Right lobe of liver (tissue), 6 donors: ENCODE measurements at regions not wholly inside any gene's neighbourhood (a gene's known extent, or its start where the extent isn't known, plus 50 kb on each side); places are given as distances from the start of the nearest gene placed in this dataset.

Source experiments
- ATAC-seq, 4 donors: fragments of 200-7000 bp; cut with Tn5 transposase; one replicate each; pipeline ENCODE4 v1.9.1; 2020; ENCODE audit warnings: mild to moderate bottlenecking in 4 of 4, moderate library complexity in 4 of 4
- DNase-seq, 3 donors: peaks; one replicate each; pipeline ENCODE4 v3.0.0-alpha.2; 2020
- H3K27ac ChIP-seq, 3 donors: fragments of 200-600 bp; one replicate each; pipeline ENCODE4 v1.8.0; 2022
- H3K27me3 ChIP-seq, 2 donors: fragments of 200-600 bp; one replicate each; pipeline ENCODE4 v1.8.0; 2022
- H3K36me3 ChIP-seq, 4 donors: fragments of 200-600 bp; sonication (generic) in 1 of 4; one replicate each; pipeline versions ENCODE4 v1.5.1 to v1.8.0; 2017 to 2022; ENCODE audit warnings: control low read depth in 1 of 4
- H3K4me1 ChIP-seq, 4 donors: fragments of 200-600 bp; sonication (generic) in 1 of 4; one replicate each; pipeline versions ENCODE4 v1.5.1 to v1.8.0; 2017 to 2022; ENCODE audit warnings: control low read depth in 1 of 4
- H3K4me3 ChIP-seq, 3 donors: fragments of 200-600 bp; one replicate each; pipeline ENCODE4 v1.8.0; 2022
- H3K9me3 ChIP-seq, 4 donors: fragments of 200-600 bp; sonication (generic) in 1 of 4; one replicate each; pipeline versions ENCODE4 v1.5.1 to v1.8.0; 2017 to 2022; ENCODE audit warnings: control low read depth in 1 of 4
- POLR2A ChIP-seq: fragments of 450-650 bp; IDR thresholded peaks from one replicate; pipeline ENCODE4 v1.6.1; 2017; ENCODE audit warnings: antibody characterized with exemption, mild to moderate bottlenecking
- WGBS: methylation state at CpG from one replicate; pipeline ENCODE4 v1.1.6; 2018; ENCODE audit warnings: low coverage, low lambda C conversion rate; ENCODE audit not compliant: insufficient coverage; ENCODE audit errors: missing lambda C conversion rate; 5-methylcytosine and 5-hydroxymethylcytosine counted together
- intact Hi-C, 2 donors: fragments of 100-400 bp; cut with DNase I; formaldehyde crosslinking; loops; one replicate each; pipeline versions ENCODE4 v1.11.2 to v1.14.1; 2022
- TF ChIP-seq, protein P1 (sequence below), 4 donors: fragments of 200-600 bp in 3 of 4; fragments of 450-650 bp in 1 of 4; IDR thresholded peaks; one replicate each; pipeline versions ENCODE4 v1.5.1 to v1.8.0; 2016 to 2022; ENCODE audit warnings: antibody characterized with exemption in 4 of 4, mild to moderate bottlenecking in 2 of 4
- donor health status: DM: no; HTN: yes; CAD: no.
- donor health status: DM: no; HTN: no; CAD: no.
- donor health status: DM: no; HTN: no; CAD: no.
- donor health status: DM: no; HTN: yes; CAD: no.
- donor health status: DM: no; HTN: yes; CAD: no.

DNA sequence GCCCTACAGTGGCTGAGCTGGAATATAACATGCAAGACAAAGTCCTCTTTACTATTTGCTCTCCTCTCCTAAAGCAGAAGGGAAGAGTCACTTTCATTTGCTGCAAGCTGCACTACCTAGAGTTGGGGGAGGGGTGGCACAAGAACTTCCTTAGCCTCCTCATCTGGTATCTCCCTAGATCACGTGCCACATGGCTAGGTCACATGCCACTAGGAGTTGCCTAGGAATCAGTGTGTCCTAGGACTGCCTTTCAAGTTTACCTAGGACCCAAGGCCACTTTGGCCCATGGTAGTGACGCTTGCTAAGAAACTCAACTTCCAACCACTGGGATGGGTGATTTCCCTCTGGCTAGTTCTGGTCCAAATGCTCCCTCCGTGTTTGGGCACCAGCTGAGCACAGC lies 625.2 kb downstream of the DIAPH3 start:
- intact Hi-C loops = no loop called here
- no peaks in the 10 kb centered on the region for H3K36me3 ChIP-seq
- H3K27me3 ChIP-seq = no peaks in the 10 kb centered on the region
- H3K4me3 ChIP-seq = no peak overlapping the region
- DNase-seq (no peak), ATAC-seq (no peak)
- WGBS = 29% methylated on average over 2 of the region's 3 CpGs
- H3K4me1 ChIP-seq = no peaks in the 10 kb centered on the region
- TF ChIP-seq POLR2A = no peak
- TF ChIP-seq, protein P1, sequence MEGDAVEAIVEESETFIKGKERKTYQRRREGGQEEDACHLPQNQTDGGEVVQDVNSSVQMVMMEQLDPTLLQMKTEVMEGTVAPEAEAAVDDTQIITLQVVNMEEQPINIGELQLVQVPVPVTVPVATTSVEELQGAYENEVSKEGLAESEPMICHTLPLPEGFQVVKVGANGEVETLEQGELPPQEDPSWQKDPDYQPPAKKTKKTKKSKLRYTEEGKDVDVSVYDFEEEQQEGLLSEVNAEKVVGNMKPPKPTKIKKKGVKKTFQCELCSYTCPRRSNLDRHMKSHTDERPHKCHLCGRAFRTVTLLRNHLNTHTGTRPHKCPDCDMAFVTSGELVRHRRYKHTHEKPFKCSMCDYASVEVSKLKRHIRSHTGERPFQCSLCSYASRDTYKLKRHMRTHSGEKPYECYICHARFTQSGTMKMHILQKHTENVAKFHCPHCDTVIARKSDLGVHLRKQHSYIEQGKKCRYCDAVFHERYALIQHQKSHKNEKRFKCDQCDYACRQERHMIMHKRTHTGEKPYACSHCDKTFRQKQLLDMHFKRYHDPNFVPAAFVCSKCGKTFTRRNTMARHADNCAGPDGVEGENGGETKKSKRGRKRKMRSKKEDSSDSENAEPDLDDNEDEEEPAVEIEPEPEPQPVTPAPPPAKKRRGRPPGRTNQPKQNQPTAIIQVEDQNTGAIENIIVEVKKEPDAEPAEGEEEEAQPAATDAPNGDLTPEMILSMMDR (IDR thresholded peaks at IDR 0.05) = no peak
- no peaks in the 10 kb centered on the region for H3K9me3 ChIP-seq
- no peak overlapping the region for H3K27ac ChIP-seq

DNA sequence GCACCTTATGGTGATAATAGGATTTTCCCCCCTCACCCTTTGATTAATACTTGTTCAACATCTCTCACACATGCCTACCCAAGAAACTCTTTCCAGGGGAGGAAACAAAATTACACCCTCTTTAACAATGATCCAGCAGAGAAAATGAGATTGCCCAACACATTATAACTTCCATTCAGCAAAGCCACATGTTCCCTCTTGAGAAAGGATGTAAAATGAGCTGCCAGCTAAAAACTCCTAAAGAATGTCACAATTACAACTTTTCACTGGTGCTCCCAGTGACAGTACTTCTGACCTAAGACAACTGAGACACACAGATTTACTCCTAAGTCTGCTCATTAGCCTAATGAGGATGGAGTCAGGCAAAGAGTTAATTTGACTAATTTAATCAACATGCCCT lies 621.4 kb downstream of the DIAPH3 start:
- intact Hi-C loops = no loop called here
- Histone ChIP-seq H3K4me3 (no peak overlapping the region), H3K4me1 (no peaks in the 10 kb centered on the region), H3K9me3 (no peaks in the 10 kb centered on the region), H3K36me3 (no peaks in the 10 kb centered on the region), H3K27ac (no peak overlapping the region), H3K27me3 (no peaks in the 10 kb centered on the region)
- TF ChIP-seq, protein P1 (IDR thresholded peaks at IDR 0.05) = no peak
- no peak for TF ChIP-seq POLR2A
- no peak for ATAC-seq
- DNase-seq = no peak

GRCh38 chr13:59543418-59543817 lies 620.3 kb downstream of the DIAPH3 start:
- H3K27me3 ChIP-seq = no peaks in the 10 kb centered on the region
- 67% methylated on average over 1 of the region's 1 CpG for WGBS
- intact Hi-C loops = no loop called here
- ATAC-seq = no peak
- no peak overlapping the region for H3K27ac ChIP-seq
- no peaks in the 10 kb centered on the region for H3K4me1 ChIP-seq
- no peaks in the 10 kb centered on the region for H3K9me3 ChIP-seq
- no peaks in the 10 kb centered on the region for H3K36me3 ChIP-seq
- TF ChIP-seq, protein P1 (IDR thresholded peaks at IDR 0.05) = no peak
- no peak for TF ChIP-seq POLR2A
- no peak for DNase-seq
- H3K4me3 ChIP-seq = no peak overlapping the region

GRCh38 chr13:59545007-59545406 lies 618.7 kb downstream of the DIAPH3 start:
- H3K27me3 ChIP-seq = no peaks in the 10 kb centered on the region
- no peak overlapping the region for H3K27ac ChIP-seq
- no peaks in the 10 kb centered on the region for H3K9me3 ChIP-seq
- no peaks in the 10 kb centered on the region for H3K36me3 ChIP-seq
- no peaks in the 10 kb centered on the region for H3K4me1 ChIP-seq
- DNase-seq (no peak), ATAC-seq (no peak)
- intact Hi-C loops = no loop called here
- no peak overlapping the region for H3K4me3 ChIP-seq
- no peak for TF ChIP-seq POLR2A
- 63% methylated on average over 1 of the region's 1 CpG for WGBS

DNA sequence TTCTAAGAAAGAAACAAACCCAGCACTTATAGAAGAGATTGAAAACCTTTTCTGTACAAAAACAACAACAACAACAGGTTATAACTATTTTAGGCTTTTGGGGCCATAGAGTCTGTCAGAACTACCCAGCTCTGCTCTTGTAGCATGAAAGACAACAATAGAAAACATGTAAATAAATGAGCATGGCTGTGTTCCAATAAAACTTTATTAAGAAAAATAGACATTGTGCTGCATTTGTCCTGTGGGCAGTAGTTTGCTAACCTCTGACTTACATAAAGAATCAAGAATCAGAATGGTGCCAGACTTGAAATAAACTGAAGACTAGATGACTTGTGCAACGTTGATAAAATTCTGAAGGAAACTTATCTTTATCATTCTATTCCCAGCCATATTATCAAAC lies 617.5 kb downstream of the DIAPH3 start:
- Histone ChIP-seq H3K27ac (no peak overlapping the region), H3K36me3 (no peaks in the 10 kb centered on the region), H3K4me3 (no peak overlapping the region), H3K4me1 (no peaks in the 10 kb centered on the region), H3K27me3 (no peaks in the 10 kb centered on the region), H3K9me3 (no peaks in the 10 kb centered on the region)
- WGBS = 30% methylated on average over 1 of the region's 1 CpG
- no peak for ATAC-seq
- intact Hi-C loops = no loop called here
- no peak for DNase-seq
- TF ChIP-seq, protein P1 (IDR thresholded peaks at IDR 0.05) = no peak
- no peak for TF ChIP-seq POLR2A
